HG03521 (cell line): ENCODE measurements at regions not wholly inside any gene's neighbourhood (a gene's known extent, or its start where the extent isn't known, plus 50 kb on each side); places are given as distances from the start of the nearest gene placed in this dataset.
"Not testable (repeated sequence)": the region's sequence is repeated elsewhere in the genome, so short reads cannot be mapped to it uniquely, and the experiment has no call there.

Experiments used
- ATAC-seq: cut with Tn5 transposase; IDR thresholded peaks from one replicate; pipeline ENCODE4 v1.9.1; 2021; ENCODE audit warnings: mild to moderate bottlenecking, moderate library complexity; ENCODE audit not compliant: unreplicated experiment

DNA sequence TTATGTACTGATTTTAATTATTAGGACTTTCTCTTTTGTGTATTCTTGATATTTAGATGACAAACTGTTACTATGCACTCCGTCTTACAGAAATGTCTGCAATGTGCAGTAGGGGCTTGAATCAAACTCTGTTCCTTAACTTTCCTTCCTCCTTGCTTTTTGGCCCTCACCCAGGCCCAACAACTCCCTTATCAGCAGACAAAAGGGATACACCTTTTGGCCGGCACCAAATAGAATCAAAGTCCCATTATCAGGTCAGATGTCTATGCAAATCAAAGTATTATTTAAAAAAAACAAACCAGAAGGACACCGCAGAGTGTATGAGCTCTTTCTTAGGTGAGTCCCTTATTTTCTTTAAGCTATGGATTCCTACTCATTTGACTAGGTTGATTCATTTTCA, 116.3 kb upstream of the SERPINE2 start:
- ATAC-seq = no peak

DNA sequence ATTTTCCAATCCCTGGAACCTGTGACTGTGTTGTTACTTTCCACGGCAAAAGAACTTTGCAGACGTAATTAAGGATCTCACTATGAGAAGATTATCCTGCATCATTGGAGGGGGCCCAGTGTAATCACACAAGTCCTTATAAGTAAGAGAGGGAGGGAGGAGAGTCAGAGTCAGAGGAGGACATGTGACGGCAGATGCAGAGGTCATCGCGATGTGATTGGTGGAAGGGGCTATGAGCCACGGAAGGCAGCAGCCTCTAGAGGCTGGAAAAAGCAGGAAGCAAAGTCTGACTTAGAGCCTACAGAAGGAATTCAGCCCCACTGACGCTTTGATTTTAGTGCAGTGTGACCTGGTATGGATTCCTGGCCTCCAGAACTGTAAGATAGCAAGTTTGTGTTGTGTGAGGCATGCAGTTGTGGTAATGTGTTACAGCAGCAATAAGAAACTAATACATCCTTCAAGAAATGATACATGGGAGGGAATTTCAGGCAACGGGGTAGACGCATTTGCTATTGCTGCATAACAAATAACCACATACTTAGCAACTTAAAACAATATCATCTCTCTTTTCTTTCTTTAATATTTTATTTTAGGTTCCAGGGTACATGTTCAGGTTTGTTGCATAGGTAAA, 112.7 kb upstream of the SERPINE2 start:
- no peak for ATAC-seq

DNA sequence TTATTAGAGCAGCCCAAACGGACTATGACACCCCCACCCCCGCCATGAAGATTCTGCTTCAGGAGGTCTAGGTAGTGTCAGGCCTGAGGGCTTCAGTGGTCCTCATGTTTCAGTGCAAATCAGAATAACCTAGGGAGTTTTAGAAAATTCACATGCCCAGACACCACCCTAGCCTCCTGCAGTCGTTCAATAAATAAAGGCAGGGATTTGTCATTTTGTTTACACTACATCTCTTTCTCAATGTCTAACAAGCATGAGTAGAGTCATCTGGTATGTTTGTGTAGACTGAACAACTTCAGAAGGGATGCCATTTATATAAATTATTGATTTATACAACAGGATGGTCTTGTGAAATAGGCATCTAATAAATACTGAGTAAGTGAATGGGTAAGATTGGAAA, 112.1 kb upstream of the SERPINE2 start:
- no peak for ATAC-seq

DNA sequence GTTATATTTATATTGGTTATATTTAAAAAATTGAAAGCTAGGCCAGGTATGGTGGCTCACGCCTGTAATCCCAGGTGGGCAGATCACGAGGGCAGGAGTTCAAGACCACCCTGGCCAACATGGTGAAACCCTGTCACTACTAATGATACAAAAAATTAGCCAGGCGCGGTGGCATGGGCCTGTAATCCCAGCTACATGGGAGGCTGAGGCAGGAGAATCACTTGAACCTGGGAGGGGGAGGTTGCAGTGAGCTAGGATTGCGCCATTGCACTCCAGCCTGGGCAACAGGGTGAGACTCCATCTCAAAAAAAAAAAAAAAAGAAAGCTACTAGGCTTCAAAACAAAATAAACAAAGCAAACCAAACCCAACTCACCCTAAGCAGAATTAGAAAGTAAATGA, 109.0 kb upstream of the SERPINE2 start:
- not testable (repeated sequence) for ATAC-seq

DNA sequence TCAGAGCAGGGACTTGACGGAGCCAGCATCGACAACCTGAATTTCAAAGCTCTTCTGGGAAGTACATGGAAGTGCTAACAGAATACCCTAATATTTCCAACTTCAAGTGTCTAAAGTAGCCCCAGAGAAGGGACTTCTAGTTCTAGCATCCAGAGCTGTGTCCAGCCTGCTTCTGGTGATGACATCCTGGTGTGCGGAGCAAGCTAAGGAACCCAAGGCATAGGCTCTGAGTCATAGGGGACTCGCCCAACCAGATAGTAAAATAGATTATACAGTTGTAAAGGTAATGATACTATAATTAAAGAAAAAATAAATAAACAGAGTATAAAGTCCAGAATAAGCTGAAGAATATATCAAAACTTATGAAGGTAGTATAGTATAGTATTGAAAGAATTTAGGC, 108.1 kb upstream of the SERPINE2 start:
- ATAC-seq = no peak

DNA sequence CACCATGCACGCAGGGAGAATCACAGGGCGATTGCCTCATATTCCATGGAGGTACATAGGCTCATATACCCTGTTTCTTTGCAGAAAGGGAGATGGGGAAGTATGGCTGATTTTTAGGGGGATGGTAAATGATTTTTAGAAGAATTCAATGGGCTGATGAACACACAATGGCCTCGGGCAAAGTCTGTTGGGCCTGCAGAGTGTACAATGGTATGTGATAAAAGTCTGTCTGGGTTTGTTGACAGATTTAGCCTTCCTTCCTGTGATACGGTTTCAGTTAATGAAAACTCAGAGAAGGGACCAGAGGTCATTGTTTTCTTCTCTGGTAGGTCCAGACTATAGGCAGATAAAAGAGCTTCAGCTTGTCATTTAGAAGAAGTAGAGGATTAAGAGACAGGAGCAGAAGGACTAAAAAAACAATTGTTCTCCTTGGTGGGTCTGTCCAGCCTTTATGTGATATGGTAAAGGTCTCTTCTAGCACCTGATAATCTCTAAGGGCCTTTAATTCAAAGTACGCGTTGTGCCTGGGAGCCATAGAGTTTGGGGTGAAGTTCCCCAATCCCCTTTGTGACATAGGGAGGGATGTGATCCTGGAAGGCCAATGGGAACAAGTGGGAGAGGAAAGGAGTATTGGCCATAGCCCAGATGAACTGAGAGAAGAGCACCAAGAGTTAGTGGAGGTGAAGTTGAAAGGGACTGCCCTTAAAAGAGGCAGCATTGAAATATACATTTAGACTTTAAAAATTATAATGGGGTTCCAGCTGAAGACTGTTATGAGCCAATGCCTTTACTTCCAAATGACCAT, 107.5 kb upstream of the SERPINE2 start:
- ATAC-seq = no peak

DNA sequence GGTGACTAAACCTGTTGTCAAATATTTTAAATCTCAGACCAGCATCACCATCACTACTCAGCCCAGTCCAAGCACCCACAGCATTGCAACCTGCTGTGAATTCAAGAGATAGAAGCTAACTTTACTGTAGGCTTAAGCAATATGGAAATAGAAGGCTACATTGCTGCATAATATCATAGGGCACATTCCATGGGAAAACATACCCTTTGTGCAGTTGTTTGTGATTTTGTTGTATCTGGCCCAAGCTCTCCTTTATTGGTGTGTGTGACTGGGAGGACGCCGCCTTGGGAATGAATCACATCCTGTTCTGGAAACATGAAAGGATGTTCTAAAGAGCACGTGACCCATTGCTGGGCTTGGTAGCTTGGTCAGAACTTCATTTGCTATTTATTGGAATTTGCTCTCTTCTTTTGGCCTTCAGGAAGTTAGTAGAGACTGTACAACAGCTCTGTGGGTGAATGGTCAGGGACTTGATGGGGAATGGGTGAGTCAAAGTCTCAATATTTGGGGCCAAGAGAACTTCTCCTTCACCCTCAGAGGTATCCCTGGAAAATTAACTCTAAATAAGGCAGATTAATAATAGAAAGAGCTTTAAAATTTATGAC, 106.8 kb upstream of the SERPINE2 start:
- ATAC-seq = no peak

DNA sequence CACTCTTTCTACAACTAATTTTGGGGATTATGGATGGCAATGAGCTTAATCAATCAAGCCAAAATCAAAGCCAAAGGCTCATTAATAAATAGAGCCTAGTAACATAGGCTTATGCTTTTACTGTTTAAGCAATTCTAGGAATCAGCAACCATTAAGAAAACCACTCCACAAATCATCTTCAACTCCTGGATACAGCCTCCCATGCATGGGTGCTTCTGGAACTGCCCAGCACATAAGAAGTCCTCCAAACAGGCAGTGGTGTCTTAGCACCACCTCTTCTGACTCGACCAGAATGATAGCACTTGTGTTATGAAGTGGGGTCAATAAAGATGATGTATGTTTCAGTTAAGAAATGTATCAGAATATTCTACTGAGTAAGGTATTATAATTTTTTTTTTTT, 104.4 kb upstream of the SERPINE2 start:
- no peak for ATAC-seq

DNA sequence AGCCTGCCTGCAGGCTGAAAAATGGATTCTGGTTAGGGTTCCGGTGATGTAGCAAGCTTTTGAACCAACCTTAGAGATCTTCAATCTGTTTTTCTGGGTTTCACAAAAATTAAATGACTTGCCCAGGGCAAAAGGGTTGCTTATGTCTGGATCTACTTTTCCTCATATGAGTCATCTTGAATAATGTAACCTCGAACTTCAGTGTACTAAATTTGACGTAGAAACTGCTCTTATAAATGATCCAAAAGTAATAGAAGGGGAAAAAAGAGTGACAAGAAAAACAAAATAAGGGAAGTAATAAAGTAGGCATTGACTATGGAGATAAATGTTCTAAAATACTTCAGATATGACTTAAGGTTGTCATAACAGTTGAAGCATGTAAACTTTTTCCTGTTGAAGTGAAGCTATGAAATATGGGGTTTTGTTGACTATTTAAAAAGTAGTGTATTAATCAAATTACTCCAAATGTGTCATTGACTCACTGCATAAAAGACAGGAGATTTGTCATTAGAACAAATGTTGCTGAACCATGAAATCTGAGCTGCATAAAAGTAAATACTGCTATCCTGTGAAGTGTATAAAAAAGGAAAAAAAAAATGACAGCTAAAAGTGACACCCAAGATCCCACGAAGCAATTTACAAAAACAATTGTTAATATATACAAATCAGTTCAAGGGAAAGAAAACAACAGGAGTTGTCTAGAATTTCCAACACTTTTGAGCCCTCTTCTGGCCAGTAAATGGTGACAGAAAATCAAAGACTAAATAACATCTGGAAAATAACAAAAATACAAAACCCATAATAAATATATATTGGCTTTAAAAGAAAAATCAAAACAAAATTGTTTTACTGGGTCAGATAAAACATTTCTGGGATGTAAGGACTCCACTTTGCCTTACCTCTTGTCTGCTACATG, 103.6 kb upstream of the SERPINE2 start:
- ATAC-seq = no peak

DNA sequence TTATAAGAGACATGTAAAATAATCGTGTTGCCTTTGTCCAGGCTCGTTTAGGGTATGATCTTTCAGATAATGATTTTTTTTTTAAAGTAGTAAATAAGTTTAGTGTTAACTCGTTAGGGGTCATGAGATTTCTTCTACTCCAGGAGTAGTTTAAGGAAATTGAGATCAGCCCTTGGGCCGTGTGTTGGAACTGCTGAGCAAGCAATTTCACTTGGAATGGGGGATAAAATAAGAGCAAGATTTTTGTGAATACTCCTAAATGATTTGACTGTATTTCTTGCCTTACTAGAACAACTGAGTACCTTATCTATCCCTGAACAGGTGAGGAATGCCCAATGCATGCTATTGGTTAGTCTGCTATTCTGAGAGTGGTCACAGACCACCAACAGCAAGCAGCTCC, 102.2 kb upstream of the SERPINE2 start:
- ATAC-seq = no peak

DNA sequence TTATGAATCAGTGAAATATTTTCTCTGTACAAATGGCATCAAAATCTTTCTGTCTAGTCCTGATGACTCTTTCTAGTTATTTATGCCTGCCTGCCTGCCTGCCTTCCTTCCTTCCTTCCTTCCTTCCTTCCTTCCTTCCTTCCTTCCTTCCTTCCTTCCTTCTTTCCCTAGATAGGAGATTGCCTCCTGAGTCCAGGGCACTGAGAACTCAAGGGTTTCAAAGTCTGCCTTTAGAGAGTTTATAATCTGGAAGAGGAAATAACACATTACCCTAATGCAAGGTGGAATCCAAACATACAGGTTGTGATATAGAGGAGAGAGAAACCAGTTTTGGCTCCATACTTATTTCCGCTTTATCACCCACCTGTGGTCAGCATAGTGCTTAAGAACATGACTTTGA, 98.1 kb upstream of the SERPINE2 start:
- no peak for ATAC-seq

DNA sequence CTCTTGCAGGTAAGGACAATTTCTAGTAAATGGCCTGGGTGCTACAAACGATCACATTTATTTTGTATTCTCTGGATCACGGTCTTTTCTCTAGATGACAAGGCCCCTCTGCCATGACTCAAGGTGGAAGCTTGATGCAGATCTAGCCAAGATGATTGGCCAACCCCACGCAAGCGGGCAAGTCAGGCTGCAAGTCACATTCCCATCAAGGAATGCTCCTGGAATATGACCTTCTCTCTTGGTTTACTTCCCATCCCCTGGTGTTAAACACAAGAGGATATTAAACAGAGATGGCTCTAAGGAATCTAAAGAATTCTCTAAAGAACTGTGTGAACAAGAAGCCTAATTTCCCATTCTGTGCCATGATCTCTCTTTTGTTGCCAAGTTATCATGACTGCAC, 97.3 kb upstream of the SERPINE2 start:
- ATAC-seq = no peak

DNA sequence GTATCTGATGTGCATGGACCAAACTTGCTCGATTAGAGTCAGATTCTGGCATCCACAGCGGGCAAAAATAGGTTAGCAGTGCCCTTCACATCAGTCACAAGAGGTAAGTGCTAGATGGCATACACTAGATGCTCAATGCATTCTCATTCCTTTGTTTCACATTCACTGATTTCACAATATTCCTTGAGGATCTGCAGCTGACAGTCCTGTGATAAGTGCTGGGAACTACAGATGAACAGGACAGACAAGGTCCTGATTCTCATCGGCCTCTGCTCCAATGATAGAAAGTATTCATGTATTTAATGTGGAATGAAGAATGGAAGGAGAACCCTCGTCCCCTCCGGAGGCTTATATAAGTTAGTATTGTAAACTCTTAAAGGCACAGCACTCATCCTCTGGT, 96.8 kb upstream of the SERPINE2 start:
- ATAC-seq = no peak

DNA sequence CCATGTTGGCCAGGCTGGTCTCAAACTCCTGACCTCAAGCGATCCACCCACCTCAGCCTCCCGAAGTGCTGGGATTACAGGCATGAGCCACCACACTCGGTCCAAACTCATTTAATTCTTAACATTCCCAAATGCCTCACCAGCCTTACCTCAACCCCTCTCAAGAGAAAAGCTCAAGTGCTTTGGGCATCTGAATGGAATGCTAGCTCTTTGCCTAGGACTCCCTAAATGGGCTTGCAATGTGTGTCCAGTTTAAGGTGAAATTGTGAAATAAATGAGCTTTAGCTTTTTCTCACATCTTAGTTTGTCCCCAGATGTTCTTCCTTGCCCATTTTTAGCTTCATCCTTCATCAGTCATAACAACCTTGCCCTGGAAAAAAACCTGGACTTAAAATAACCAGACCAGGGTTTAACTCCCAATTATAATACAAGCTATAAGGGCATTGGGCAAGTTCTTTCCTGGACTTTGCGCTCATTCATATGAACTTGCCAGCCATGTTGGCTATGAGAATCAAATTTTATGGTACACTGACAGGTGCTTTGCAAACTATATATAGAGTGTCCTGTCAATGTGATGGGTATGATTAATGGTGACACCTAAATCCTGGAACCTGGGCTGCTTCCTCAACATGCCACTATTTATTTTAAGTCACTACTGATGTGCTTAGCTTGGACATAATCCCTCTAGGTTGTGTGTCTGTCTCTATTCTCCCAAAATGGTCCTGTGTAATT, 95.1 kb upstream of the SERPINE2 start:
- ATAC-seq = no peak

DNA sequence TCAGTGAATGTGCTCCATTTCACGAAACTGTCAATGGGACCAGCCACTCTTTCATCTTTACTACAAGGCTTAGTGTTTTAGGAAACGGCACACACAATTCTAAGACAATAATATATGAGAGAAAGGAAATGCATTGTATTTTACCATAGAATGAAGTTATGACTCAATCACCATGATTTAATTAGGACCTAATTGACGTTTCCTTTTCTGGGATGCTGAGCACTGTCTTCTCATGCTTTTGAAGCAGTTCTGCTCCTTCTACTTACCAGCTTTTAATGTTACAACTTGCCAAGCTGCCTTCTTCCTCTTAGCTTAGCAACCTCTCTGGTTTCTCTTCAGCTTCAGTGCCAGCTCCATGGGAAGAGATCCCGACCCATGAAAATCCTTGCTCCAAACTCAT, 94.3 kb upstream of the SERPINE2 start:
- no peak for ATAC-seq

DNA sequence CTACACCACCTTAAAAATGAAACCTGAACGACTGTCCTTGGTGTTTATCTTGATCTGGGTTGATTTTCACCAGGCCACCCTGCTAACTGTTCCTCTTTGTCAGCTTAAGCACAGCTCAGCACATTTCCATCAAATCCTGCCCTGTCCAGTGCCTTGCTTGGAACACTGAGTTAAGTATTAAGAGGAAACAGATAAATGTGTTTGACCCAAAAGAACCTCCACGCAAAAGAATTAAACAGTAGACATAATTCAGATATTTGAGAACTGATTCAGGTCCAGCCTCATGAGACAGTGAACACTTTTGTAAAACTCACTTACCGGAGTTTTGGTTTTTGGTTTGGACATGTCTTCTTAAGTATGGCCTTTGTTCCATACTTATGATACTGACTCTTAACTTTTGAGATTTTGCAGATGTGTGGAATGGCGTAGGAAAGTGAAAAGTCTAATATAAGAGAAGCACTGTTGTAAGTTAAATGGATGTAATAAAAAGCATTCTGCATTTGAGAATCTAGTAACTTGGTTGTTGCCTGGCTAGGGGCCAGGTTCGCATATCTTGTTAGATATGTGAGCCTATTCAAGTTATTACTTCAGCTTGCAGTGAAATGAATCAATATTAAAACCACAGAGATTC, 88.9 kb upstream of the SERPINE2 start:
- ATAC-seq = no peak

DNA sequence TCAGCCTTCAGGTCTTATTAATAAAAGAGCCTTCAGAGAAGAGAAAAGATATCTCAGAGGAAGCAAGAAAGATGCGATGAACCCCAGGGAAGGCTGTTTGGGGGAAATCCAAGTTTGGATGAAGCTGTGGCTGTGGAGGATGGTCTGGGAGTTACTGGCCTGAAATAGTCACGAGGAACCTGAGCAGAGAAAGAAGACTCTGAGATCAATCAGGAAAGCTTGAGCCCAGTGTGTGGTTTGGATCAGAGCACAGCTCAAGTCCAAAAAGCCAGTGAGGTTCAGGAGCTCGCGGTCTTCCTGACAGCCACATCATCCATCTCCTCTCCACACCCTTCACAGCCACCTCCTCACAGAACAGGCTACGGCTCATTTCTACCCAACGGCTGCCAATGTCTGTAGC, 87.4 kb upstream of the SERPINE2 start:
- no peak for ATAC-seq

DNA sequence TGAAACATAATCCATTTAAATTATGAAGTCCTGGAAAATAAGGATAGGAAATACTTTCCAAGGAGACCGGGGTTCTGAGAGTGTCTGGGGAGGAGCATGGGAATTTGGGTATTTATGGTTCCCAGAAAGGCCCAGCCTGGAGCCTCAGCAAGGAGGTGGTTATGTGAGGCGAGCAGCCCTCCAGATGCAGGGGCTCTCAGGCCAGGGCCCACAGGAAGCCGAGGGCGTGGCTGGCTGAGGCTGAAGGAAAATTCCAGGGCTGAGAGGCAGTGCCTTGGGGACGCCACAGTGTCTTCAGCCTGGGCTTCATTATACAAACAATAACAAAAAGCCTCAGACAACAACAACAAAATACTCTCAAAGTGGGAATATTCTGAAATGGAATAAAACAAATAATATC, 86.9 kb upstream of the SERPINE2 start:
- ATAC-seq = no peak

DNA sequence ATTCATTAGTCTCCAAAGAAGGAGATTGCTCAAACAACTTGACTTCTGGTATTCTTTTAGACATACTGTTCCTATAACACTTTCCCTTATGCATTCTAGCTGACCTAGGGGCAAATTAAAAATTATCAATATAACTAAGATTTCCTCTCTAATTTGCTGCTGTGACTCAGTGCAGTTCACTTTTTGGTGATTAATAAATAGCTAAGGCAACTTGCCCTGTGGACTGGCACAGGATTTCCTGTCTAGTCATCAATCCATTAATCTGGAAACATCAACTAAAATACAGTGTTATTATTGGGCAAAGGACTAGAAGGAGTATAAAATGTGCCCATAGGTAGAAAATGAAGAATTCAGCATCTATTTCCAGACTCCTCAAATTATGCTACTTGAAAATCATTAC, 83.5 kb upstream of the SERPINE2 start:
- no peak for ATAC-seq

DNA sequence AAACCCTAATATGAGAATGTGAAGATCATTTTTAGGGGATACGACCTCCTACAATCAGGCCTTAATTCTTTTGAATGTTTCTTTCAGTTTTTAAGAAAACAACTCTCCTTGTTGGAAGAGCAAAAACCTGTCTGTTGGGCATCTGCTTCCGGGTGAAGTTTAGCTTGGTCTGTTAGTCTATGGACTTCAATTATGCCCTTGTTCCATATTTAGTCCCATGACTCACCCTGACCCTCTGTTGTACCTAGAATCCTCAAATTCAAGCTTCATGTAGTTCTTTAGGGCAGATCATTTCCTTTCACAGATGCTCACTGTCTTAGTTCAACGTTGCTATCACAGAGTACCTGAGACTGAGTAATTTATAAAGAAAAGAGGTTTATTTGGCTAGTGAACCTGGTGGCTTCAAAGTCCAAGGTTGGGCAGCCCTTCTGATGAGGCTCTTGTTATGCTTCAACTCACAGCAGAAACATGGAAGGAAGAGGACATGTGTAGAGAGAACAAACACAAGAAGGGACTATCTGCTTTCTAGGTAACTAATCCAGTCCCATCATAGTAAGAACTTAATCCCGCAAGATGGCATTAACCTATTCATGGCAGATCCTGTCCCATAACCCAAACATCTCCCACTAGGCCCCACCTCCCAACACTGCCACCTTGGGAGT, 82.5 kb upstream of the SERPINE2 start:
- ATAC-seq = no peak
